ENCODE measurements at regions not wholly inside any gene's neighbourhood (a gene's known extent, or its start where the extent isn't known, plus 50 kb on each side); places are given as distances from the start of the nearest gene placed in this dataset.
"Not testable (repeated sequence)": the region's sequence is repeated elsewhere in the genome, so short reads cannot be mapped to it uniquely, and the experiment has no call there.

GRCh38 chr10:46645110-46645509 is 66.2 kb downstream of the SYT15 start:
- H3K27ac Mint-ChIP-seq; H3K9me3 Mint-ChIP-seq; H4K20me1 ChIP-seq (ENCODE audit: insufficient read depth, low read length); H3K36me3 Mint-ChIP-seq; H3K27me3 Mint-ChIP-seq (ENCODE audit: low read depth in 3 of 3); H3K36me3 ChIP-seq (replicated peaks in 1 of 2; ENCODE audit: control insufficient read depth in 1 of 2, insufficient read depth in 2 of 2, low read length in 2 of 2); H3K4me1 Mint-ChIP-seq; H3K4me3 ChIP-seq (replicated peaks in 1 of 3; ENCODE audit: low read depth in 2 of 3, low read length in 3 of 3); H2AFZ ChIP-seq (ENCODE audit: insufficient read depth, low read depth, low read length, poor library complexity, severe bottlenecking); H3K79me2 ChIP-seq (ENCODE audit: insufficient read depth, low read length); H3K4me1 ChIP-seq (ENCODE audit: control insufficient read depth in 1 of 2, insufficient read depth in 2 of 2, low read length in 2 of 2); H3K4me2 ChIP-seq (replicated peaks; ENCODE audit: extremely low read depth, low read length, poor library complexity, severe bottlenecking); H3K4me3 Mint-ChIP-seq; H3K9ac ChIP-seq (ENCODE audit: insufficient read depth, low read length, poor library complexity, severe bottlenecking); H3K9me3 ChIP-seq (replicated peaks in 1 of 2; ENCODE audit: control insufficient read depth in 1 of 2, insufficient read depth in 1 of 2, low read length in 2 of 2); H3K27ac ChIP-seq (ENCODE audit: low read depth in 1 of 2, low read length in 2 of 2); DNase-seq; H3K27me3 ChIP-seq (ENCODE audit: control insufficient read depth in 2 of 2, insufficient read depth in 2 of 2, low read length in 2 of 2); intact Hi-C loops (cut with micrococcal nuclease): not testable (repeated sequence)
- no CpG with 5 or more reads among the region's 1 CpG for WGBS (ENCODE audit: insufficient coverage)

GRCh38 chr10:46646132-46646531 is 67.2 kb downstream of the SYT15 start:
- H2AFZ ChIP-seq (ENCODE audit: insufficient read depth, low read depth, low read length, poor library complexity, severe bottlenecking); H3K36me3 Mint-ChIP-seq; H3K4me1 ChIP-seq (ENCODE audit: control insufficient read depth in 1 of 2, insufficient read depth in 2 of 2, low read length in 2 of 2); H3K27ac Mint-ChIP-seq; H3K4me2 ChIP-seq (replicated peaks; ENCODE audit: extremely low read depth, low read length, poor library complexity, severe bottlenecking); H3K4me3 Mint-ChIP-seq; H3K36me3 ChIP-seq (replicated peaks in 1 of 2; ENCODE audit: control insufficient read depth in 1 of 2, insufficient read depth in 2 of 2, low read length in 2 of 2); H3K27ac ChIP-seq (ENCODE audit: low read depth in 1 of 2, low read length in 2 of 2); H4K20me1 ChIP-seq (ENCODE audit: insufficient read depth, low read length); H3K9me3 Mint-ChIP-seq; H3K79me2 ChIP-seq (ENCODE audit: insufficient read depth, low read length); intact Hi-C loops (cut with micrococcal nuclease); H3K4me3 ChIP-seq (replicated peaks in 1 of 3; ENCODE audit: low read depth in 2 of 3, low read length in 3 of 3); H3K9ac ChIP-seq (ENCODE audit: insufficient read depth, low read length, poor library complexity, severe bottlenecking); H3K27me3 Mint-ChIP-seq (ENCODE audit: low read depth in 3 of 3); DNase-seq; H3K27me3 ChIP-seq (ENCODE audit: control insufficient read depth in 2 of 2, insufficient read depth in 2 of 2, low read length in 2 of 2); H3K9me3 ChIP-seq (replicated peaks in 1 of 2; ENCODE audit: control insufficient read depth in 1 of 2, insufficient read depth in 1 of 2, low read length in 2 of 2); H3K4me1 Mint-ChIP-seq: not testable (repeated sequence)
- no CpG with 5 or more reads among the region's 3 CpGs for WGBS (ENCODE audit: insufficient coverage)

- H3K27ac Mint-ChIP-seq; intact Hi-C loops (cut with micrococcal nuclease): not testable (repeated sequence)
Observed at GRCh38 chr10:46650967-46651366, 72.0 kb downstream of the SYT15 start.

GRCh38 chr10:46657437-46657836 is 78.5 kb downstream of the SYT15 start:
- H3K4me1 ChIP-seq (ENCODE audit: control insufficient read depth in 1 of 2, insufficient read depth in 2 of 2, low read length in 2 of 2); H3K9ac ChIP-seq (ENCODE audit: insufficient read depth, low read length, poor library complexity, severe bottlenecking); H3K27ac ChIP-seq (ENCODE audit: low read depth in 1 of 2, low read length in 2 of 2); H3K9me3 ChIP-seq (replicated peaks in 1 of 2; ENCODE audit: control insufficient read depth in 1 of 2, insufficient read depth in 1 of 2, low read length in 2 of 2); H3K27ac Mint-ChIP-seq; H4K20me1 ChIP-seq (ENCODE audit: insufficient read depth, low read length); DNase-seq; H3K36me3 Mint-ChIP-seq; H2AFZ ChIP-seq (ENCODE audit: insufficient read depth, low read depth, low read length, poor library complexity, severe bottlenecking); H3K4me2 ChIP-seq (replicated peaks; ENCODE audit: extremely low read depth, low read length, poor library complexity, severe bottlenecking); intact Hi-C loops (cut with micrococcal nuclease); H3K4me1 Mint-ChIP-seq; H3K4me3 ChIP-seq (replicated peaks in 1 of 3; ENCODE audit: low read depth in 2 of 3, low read length in 3 of 3); H3K79me2 ChIP-seq (ENCODE audit: insufficient read depth, low read length); H3K36me3 ChIP-seq (replicated peaks in 1 of 2; ENCODE audit: control insufficient read depth in 1 of 2, insufficient read depth in 2 of 2, low read length in 2 of 2); H3K4me3 Mint-ChIP-seq; H3K9me3 Mint-ChIP-seq; H3K27me3 Mint-ChIP-seq (ENCODE audit: low read depth in 3 of 3); H3K27me3 ChIP-seq (ENCODE audit: control insufficient read depth in 2 of 2, insufficient read depth in 2 of 2, low read length in 2 of 2): not testable (repeated sequence)
- WGBS (ENCODE audit: insufficient coverage), result no CpG with 5 or more reads among the region's 3 CpGs

More at GRCh38 chr10:46650967-46651366, 72.0 kb downstream of the SYT15 start:
- H3K79me2 ChIP-seq (ENCODE audit: insufficient read depth, low read length); H3K4me1 Mint-ChIP-seq; H3K27me3 Mint-ChIP-seq (ENCODE audit: low read depth in 3 of 3); H2AFZ ChIP-seq (ENCODE audit: insufficient read depth, low read depth, low read length, poor library complexity, severe bottlenecking); H3K9ac ChIP-seq (ENCODE audit: insufficient read depth, low read length, poor library complexity, severe bottlenecking); H3K4me2 ChIP-seq (replicated peaks; ENCODE audit: extremely low read depth, low read length, poor library complexity, severe bottlenecking); H3K9me3 ChIP-seq (replicated peaks in 1 of 2; ENCODE audit: control insufficient read depth in 1 of 2, insufficient read depth in 1 of 2, low read length in 2 of 2); DNase-seq; H3K27ac ChIP-seq (ENCODE audit: low read depth in 1 of 2, low read length in 2 of 2); H3K4me3 ChIP-seq (replicated peaks in 1 of 3; ENCODE audit: low read depth in 2 of 3, low read length in 3 of 3); H3K36me3 Mint-ChIP-seq; H3K27me3 ChIP-seq (ENCODE audit: control insufficient read depth in 2 of 2, insufficient read depth in 2 of 2, low read length in 2 of 2); H3K9me3 Mint-ChIP-seq; H3K36me3 ChIP-seq (replicated peaks in 1 of 2; ENCODE audit: control insufficient read depth in 1 of 2, insufficient read depth in 2 of 2, low read length in 2 of 2); H3K4me1 ChIP-seq (ENCODE audit: control insufficient read depth in 1 of 2, insufficient read depth in 2 of 2, low read length in 2 of 2); H3K4me3 Mint-ChIP-seq; H4K20me1 ChIP-seq (ENCODE audit: insufficient read depth, low read length): not testable (repeated sequence)
- no CpG with 5 or more reads among the region's 5 CpGs for WGBS (ENCODE audit: insufficient coverage)
